A549 (cell line): ENCODE measurements at regions not wholly inside any gene's neighbourhood (a gene's known extent, or its start where the extent isn't known, plus 50 kb on each side); places are given as distances from the start of the nearest gene placed in this dataset.

Source experiments
- BCL3 ChIP-seq: fragments of >200 bp; sonication (Bioruptor Twin); formaldehyde crosslinking; IDR thresholded peaks from 3 replicates; pipeline ENCODE4 v1.6.1; 2016
- CHD2 ChIP-seq: fragments of 150-350 bp; IDR thresholded peaks from 2 replicates; pipeline ENCODE4 v1.6.1; 2014; ENCODE audit warnings: low read length; ENCODE audit not compliant: partially characterized antibody
- CTCF ChIP-seq: fragments of >200 bp; sonication (Bioruptor Twin); formaldehyde crosslinking; IDR thresholded peaks from 3 replicates; pipeline ENCODE4 v1.5.1; 2016
- EP300 ChIP-seq, 2 experiments: fragments of >200 bp; sonication (Bioruptor Twin); formaldehyde crosslinking; IDR thresholded peaks; 2 replicates in 1 of 2; 3 replicates in 1 of 2; pipeline ENCODE4 v1.6.1; 2016 to 2017
- POLR2A ChIP-seq: IDR thresholded peaks from 2 replicates; pipeline ENCODE4 v1.6.1; 2012; ENCODE audit warnings: mild to moderate bottlenecking, low read length

- no peak for TF ChIP-seq POLR2A
- TF ChIP-seq BCL3: no peak
- no peak for TF ChIP-seq CTCF
- TF ChIP-seq EP300 (IDR thresholded peaks at IDR 0.05): no peak
- TF ChIP-seq CHD2: no peak
These were observed 79.4 kb upstream of the TBX20 start for GRCh38 chr7:35333265-35333664.
